ENCODE measurements at regions not wholly inside any gene's neighbourhood (a gene's known extent, or its start where the extent isn't known, plus 50 kb on each side); places are given as distances from the start of the nearest gene placed in this dataset.

DNA sequence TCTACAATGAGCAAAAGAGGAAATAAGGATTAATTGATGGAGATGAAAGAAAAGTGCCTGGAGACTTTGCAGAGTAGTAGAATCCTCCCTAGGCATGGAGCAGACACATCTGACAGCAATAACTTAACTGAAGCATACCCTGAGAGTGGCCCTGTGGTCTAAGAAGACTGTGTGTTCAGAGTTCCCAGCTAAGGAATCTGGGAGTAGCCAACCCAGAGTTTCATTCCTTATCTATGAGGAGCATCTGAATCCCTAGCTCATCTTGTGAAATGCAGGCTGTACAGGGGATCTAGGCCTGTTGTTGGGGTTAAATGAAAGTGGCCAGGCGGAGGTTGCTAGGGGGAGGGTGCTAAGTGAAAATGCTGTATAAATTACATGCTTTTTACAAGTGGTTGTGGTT is 233.1 kb upstream of the FBXL7 start:
- no peak for DNase-seq (ENCODE audit: low read depth in 4 of 4, low spot score in 3 of 4)

DNA sequence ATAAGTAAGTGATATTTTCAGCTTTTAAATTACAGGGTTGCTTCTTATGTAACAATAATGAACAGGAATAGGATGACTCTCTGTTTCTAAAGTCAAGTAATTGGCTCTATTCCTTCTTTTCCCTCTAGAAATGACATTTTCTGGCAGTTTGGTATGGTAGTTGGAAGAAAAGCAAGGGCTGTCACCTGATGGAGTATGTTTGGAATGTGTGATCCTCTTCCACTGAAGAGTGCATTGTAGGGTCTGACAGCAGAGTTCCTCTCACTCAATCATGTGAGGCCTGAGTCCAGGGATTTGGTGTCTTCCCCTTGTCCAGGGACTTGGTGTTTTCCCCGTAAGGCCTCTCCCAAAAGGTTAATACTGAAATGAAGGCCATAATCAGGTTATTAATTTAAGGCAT is 233.8 kb upstream of the FBXL7 start:
- no peak for DNase-seq (ENCODE audit: low read depth in 4 of 4, low spot score in 3 of 4)

DNA sequence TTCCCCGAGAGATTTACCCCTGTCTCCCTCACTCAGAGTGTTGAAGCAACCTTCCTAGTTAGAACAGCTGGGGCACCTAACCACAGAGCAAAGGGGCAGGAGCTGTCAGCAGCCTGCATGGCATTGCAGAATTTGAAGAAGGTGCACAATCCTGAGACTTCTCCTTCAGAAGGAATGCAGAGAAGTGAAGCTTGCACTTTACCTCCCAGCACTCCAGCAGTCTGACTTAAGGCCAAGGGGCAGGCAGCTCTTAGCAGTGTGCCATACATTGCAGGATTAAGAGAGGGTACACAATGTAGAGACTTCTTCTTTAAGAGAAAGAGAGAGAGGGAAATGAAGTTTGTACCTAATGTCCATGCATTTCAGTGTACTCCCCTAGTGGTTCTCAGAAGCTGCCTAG is 236.0 kb upstream of the FBXL7 start:
- no peak for DNase-seq (ENCODE audit: low read depth in 4 of 4, low spot score in 3 of 4)

DNA sequence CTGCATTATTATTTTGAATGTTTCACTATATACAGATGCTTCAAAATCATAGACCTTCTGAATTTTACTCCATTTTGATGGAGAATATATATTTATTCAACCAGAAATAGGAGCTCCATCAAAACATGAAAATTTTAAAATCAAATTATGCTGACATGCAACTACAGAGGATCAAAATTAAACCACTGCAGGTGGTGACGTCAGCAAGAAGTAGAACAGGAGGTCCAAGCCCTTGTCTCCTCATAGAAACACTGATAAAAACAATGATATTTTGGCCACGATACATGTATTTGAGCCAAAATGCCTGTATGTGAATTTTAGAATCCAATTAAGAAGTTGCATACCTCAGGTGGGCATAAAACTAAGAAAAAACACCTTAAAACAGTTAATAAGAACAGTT is 236.6 kb upstream of the FBXL7 start:
- no peak for DNase-seq (ENCODE audit: low read depth in 4 of 4, low spot score in 3 of 4)

DNA sequence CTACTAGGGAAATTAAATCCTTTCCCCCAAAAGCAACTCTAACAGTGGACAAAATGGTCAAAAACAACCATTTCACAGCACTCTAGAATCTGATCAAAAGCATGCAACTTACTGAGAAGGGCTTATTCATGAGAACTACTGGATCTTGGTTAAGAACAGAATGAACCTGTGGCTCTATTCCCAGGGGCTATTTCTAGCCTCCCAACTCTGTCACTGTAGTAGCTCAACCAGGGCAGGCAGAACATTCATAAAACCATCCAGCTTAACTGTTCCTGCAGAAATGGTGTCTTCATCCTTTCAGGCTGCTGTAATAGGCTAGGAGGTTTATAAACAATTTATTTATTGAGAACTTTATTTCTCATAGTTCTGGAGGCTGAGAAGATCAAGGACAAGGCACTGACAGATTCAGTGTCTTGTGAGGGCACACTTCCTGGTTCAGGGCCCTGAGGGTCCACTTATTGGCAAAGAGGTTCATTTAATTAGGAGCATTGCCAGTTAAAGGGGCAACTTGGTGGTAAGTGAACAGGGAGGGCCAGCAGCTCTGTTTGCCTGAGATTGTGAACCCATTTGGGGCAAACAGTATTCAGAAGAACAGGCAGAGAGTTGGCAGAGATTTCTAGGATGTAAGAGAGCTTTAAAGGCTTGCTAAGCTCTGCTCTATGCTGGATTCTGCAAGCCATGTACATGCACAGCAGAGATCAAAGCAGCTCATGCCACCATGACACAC is 238.5 kb upstream of the FBXL7 start:
- no peak for DNase-seq (ENCODE audit: low read depth in 4 of 4, low spot score in 3 of 4)

DNA sequence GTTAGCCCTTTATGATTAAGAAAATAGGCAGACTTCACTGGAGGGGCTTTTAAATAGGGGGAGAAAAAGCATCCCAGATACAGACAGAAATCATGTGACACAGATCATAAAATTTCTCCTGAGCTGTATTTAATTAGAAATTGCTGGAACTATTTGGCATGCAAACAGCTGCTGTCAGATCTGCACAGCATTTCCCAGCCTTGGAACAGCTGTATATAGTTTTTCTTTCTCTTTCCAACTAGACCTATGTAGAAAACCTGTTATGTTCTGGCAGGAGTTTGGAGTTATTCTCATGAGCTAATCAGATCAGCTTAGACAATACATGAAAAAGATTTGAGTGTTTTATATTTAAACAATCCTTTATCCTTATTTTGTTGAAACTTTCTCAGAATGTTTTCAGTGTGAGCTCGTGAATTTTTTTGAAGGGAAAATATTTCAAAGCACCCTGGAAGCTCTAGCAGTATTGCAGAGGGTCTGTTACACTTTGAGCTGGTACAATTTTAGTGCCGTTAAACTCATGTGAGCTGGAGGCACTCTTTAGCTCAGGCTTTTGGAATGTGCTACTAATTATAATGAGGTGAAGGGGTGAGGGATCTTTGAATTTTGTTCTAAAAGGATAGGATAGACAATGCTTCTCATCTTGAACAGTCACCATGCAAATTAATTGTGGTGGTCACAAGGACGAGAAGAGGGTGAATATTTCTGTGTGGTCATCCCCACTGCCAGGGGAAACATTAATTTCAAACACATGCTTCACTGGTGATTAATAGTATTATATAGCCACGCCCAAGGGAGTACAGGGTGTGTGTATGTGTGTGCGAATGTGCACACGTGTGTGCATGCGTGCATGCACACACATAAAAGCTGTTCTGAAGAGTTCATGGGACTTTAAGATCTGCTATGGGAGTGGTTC is 239.4 kb upstream of the FBXL7 start:
- peak in 1 of 4 donors; percentile 10 for DNase-seq (ENCODE audit: low read depth in 4 of 4, low spot score in 3 of 4)

DNA sequence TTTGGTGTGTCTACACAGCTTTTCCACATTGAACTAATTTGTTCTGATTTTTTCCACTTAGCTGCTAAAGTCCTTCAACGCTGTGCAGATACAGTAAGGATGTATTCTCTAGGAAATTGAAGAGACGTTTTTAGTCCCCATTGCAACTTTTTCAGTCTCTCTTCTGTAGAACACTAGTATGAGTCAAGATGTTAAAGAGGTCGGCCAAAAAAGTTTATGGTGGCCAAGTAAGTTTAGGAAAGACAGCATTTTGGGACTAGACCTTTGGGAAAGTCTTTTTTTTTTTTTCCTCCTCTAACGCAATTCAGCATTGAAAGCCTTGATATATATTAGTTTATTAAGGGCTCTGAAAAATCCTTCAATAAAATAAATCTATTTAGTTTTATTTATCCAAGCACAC is 243.5 kb upstream of the FBXL7 start:
- no peak for DNase-seq (ENCODE audit: low read depth in 4 of 4, low spot score in 3 of 4)

DNA sequence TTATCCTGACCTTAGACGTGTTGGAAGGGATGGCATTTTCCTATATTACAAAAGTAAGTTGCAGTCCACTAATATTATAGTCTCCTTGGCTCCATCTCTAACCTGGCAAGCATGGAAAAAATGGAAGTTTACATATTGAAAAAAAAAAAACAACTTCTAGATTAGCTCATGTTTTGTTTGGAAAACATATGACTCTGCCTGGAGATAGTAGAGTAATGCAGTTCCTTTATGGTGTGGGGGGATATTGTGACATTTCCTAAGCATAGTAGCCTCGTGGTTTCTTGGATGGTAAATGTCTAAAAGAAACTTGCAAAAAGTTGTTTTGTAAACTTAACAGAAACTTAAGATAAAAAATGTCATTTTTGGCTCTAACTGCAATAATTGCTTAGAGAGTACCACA is 244.4 kb upstream of the FBXL7 start:
- DNase-seq (ENCODE audit: low read depth in 4 of 4, low spot score in 3 of 4) = no peak

DNA sequence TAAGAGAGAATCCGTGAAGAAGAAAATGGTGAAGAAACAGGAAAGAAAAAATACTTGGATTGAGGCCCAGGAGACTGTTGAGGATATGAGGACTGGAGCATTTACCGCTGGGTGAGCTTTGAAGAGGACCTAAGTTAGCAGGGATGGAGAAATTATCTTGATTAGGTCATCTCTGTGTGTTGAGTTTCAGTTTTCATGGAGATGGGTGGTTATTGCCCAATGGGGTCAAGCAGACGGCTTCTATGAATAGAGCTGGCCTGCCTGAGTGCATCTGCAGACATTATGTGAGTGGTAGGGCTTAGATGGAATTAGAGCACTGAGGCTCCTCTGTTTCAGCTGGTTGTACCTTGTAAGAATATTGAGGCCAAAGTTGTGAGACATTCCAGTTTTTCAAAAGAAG is 245.4 kb upstream of the FBXL7 start:
- no peak for DNase-seq (ENCODE audit: low read depth in 4 of 4, low spot score in 3 of 4)

DNA sequence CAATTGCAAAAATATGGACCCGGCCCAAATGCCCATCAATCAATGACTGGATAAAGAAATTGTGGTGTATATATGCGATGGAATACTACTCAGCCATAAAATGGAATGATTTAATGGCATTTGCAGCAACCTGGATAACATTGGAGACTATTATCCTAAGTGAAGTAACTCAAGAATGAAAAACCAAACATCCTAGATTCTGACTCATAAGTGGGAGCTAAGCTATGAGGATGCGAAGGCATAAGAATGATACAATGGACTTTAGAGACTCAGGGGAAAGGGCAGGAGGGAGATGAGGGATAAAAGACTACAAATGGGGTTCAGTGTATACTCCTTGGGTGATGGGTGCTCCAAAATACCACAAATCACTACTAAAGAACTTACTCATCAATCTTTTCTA is 247.6 kb upstream of the FBXL7 start:
- DNase-seq (ENCODE audit: low read depth in 4 of 4, low spot score in 3 of 4) = no peak

DNA sequence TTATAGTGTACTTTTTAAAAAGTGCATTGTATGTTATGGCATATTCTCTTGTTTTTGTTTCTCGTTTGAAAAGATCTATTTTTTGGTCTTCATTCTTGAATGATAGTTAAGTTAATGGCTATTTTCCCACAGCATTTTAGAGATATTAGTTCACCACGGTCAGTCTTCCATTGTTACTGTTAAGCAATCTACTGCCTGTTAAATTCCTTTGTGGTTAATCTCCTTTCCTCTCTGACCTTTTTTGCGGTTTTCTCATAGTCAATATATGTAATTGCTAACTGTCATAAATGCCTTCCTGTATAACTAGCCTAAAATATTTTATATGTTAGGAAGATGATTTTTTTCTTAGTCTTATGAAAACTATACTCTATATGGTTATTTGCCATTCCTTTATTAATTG is 250.8 kb upstream of the FBXL7 start:
- no peak for DNase-seq (ENCODE audit: low read depth in 4 of 4, low spot score in 3 of 4)

DNA sequence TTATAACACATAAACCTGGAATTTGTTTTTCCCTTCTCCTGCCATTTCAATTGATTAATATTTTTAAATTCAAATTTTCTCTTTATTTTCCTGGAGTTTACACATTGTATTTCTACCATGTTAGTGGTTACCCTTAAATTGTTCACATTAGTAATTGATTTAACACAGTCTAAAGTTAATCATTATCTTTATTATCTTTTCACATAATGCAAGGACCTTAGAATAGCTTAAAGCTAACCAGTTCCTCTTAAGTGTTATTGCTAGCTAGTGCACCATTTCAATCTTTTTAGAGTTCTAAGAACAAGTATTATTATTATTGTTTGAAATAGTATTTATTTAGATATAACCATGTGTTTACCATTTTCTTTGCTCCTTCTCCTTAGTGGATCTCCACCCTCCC is 251.2 kb upstream of the FBXL7 start:
- DNase-seq (ENCODE audit: low read depth in 4 of 4, low spot score in 3 of 4) = no peak

DNA sequence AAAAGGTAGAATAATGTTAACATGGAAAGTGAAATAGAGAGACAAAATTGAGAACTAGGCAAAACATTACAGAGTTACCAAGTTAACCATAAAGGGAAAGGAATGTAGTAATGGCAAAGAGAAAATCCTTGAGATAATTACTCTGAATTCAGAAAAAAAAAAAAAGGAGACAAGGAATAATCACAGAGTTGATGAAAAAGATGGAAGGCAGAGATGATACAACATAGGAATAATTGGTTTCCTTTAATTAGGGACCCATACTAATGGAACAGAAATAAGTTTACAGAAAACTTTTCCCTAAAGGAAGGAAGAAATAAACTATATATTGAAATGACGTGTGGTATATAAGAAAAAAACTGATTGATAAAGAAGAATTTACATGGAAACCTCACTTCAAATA is 254.1 kb upstream of the FBXL7 start:
- DNase-seq (ENCODE audit: low read depth in 4 of 4, low spot score in 3 of 4) = no peak

DNA sequence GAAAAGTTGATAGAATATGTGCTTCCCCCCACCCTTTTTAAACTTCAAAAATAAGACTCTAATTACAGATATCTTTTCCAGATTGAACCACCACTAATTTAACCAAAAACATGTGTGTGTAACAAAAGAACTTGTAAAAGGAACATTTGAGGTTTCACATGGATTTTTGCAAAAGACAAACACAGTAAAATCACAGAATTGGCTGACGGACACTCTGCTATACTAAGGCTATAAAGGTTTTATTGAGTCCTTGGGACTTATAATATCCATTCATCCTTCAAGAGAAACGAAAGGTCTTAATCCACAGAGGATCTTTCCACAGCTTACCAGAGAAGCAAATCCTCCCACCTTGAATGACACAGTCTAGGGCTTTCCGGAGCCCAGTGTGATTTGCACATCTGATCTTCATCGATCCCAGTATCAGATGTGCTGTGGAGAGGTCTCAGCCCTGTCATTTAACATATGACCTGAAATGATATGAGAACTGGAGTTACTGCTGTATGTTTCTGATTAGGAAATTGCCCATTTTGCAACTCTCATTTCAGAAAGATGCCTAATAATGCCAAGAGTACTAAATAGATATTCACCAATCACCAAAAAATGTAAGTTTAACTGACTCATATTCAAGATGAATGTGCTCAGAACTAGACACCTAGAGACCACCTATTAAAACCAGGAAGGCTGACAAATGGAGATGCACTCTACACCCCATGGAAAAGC is 256.5 kb upstream of the FBXL7 start:
- DNase-seq (ENCODE audit: low read depth in 4 of 4, low spot score in 3 of 4) = no peak

DNA sequence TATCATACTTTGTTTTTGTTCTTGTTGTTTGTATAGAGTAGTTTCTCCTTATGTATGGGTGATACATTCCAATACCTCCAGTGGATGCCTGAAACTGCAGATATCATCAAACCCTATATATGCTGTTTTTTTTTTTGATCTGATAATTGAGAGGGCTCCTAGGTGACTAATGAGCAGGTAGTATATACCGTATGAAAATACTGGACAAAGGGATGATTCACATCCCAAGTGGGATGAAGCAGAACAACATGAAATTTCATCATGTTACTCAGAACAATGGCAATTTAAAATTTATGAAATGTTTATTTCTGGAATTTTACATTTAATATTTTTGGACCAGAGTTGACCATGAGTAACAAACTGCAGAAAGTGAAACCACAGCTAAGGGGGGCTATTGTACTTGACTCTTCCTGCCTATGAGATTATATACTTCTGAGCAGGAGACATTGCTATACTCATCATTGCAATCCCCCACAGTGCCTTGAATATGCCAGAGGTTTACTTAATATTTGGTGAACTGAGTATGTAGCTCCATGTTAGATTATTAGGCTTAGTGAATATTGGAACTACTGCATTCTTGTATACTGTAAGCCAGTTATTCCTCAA is 258.7 kb upstream of the FBXL7 start:
- no peak for DNase-seq (ENCODE audit: low read depth in 4 of 4, low spot score in 3 of 4)

DNA sequence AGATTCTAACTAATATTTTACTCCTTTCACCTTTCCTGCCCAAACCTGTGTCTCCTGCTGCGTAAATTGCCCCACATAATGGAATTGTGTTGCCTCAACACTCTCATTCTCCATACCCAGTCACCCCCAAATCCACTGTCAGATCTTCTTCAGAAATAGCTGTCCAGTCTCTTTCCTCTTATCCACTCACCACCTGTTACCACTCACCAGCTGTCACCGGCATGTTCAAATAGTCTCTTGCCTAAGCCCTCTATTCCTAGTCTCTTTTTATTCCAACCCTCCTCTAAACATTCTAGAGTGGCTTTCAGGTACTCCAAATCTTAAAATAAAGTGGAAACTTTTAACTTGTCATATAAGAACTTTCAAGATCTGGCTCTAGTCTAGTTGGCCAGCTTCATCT is 262.0 kb upstream of the FBXL7 start:
- DNase-seq (ENCODE audit: low read depth in 4 of 4, low spot score in 3 of 4) = no peak

DNA sequence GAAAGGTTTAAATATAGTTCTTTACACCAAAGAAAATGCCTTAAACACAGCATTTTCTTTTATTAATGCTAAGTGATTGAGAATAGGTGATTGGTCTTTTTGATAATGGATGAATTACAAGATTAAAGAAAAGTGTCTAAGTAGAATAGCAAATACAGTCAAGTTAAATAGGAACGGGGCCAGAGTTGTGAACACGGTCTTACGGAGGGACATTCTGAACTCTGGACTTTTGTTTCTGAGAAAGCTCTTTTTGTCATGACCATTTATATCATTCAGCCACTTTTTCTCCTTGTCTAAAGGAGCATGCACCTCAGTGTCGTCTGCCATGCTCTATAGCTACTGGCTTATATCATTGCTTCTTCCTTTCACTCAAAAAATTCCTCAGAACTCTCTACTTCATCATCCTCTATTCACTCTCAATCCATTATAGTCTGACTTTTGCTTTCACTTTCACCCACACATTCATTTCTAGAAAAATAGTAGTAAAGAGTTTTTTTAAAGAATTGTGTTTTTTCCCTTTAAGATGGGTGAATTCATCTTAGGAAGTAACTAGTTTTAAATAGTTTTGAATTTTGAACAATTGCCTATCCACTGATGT is 263.0 kb upstream of the FBXL7 start:
- DNase-seq (ENCODE audit: low read depth in 4 of 4, low spot score in 3 of 4) = no peak

DNA sequence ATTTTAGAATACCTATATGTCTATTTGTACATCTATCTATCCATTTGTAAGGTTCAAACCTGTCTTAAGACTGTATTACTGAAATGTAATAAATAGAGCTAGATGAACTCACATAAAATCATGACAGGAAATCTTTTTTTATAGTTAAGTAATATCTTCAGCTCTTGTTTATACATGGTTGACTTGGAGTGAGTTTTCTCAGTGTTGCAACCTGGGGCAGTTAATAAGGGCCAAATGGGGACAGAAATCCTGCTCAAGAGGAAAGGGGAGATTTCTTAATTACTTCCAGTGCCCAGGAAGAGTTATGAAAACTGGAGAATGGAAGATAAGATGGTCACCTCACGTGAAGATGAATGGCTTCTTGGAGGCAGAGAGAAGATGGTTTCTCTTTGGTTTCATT is 265.1 kb upstream of the FBXL7 start:
- DNase-seq (ENCODE audit: low read depth in 4 of 4, low spot score in 3 of 4) = no peak

DNA sequence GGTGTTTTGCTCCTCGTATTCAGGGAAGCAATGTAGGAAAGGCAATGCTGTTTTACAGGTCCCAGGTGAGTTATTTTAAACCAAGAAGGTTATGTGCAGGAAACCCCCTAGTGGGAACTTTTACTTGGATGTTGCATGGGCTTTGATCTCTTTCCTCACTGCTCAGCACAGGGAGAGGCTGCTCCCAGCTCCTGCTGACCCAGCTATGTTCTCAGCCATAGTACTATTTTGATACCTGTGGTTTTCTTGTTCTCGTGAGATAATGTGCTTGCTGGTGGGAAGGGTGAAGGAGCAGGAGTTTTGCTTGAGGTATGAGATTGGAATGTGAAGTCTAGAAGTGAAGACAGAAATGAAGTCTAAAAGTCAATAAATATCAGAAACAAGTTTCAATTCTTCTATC is 265.6 kb upstream of the FBXL7 start:
- no peak for DNase-seq (ENCODE audit: low read depth in 4 of 4, low spot score in 3 of 4)

DNA sequence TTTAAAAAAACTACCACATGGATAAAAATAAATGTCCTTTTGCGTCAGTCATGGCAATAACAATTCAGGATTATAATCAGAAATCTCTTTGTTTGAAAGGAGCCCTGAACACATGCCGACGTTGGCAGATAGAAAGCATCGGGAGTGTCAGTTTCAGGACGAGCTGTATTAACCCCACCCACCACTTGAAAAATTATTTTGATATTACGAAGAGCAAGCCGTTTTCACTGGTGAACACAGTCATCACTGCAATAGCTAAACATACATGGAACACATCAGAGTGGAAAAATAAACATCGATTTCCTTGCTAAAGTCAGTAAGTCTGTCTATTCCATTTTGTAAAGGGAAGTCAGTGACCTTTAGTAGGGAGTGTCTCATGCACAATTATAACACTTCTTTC is 266.4 kb upstream of the FBXL7 start:
- DNase-seq (ENCODE audit: low read depth in 4 of 4, low spot score in 3 of 4) = no peak

DNA sequence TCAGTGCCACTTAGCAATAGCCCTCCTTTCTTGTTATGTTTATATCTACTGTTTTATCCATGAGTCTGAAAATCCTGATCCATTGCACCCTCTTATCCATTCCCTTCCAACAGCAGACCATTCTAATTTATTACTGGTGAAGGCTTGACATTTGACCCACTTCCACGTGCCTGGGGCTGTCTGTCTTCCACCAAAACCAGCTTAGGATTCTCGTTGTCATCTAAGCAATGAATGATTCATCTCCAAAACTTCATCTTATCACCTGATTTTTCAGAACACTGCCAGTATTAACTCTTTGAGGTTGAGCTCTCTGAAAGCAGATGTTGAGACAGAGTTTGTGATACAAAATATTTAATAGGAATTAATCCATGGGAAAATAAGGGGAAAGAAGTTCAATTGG is 277.8 kb upstream of the FBXL7 start:
- DNase-seq (ENCODE audit: low read depth in 4 of 4, low spot score in 3 of 4) = no peak
